Hematopoietic multipotent progenitor cell treated with erythropoietin and hydrocortisone succinate and interleukin-3 and kit ligand, for 17 days (in vitro differentiated cells): ENCODE measurements at regions not wholly inside any gene's neighbourhood (a gene's known extent, or its start where the extent isn't known, plus 50 kb on each side); places are given as distances from the start of the nearest gene placed in this dataset.
"Not testable (repeated sequence)": the region's sequence is repeated elsewhere in the genome, so short reads cannot be mapped to it uniquely, and the experiment has no call there.

ENCODE experiments used
- DNase-seq: peaks from one replicate; pipeline ENCODE4 v3.0.0-alpha.2; 2015; ENCODE audit warnings: low spot score

- DNase-seq: not testable (repeated sequence)
Observed at GRCh38 chr1:146510248-146510983, 281.6 kb upstream of the NOTCH2NLA start.

- not testable (repeated sequence) for DNase-seq
Observed at GRCh38 chr1:146504121-146504520, 275.3 kb upstream of the NOTCH2NLA start.

- not testable (repeated sequence) for DNase-seq
Observed at GRCh38 chr1:146487555-146487954, 258.7 kb upstream of the NOTCH2NLA start.

GRCh38 chr1:146487155-146487554 lies 258.3 kb upstream of the NOTCH2NLA start:
- not testable (repeated sequence) for DNase-seq

- DNase-seq: not testable (repeated sequence)
Observed at GRCh38 chr1:146486300-146487014, 257.6 kb upstream of the NOTCH2NLA start.

- DNase-seq: not testable (repeated sequence)
Observed at GRCh38 chr1:146484195-146484594, 255.4 kb upstream of the NOTCH2NLA start.

GRCh38 chr1:146479188-146479587 lies 250.4 kb upstream of the NOTCH2NLA start:
- not testable (repeated sequence) for DNase-seq

- DNase-seq: not testable (repeated sequence)
Observed at GRCh38 chr1:146478125-146478720, 249.4 kb upstream of the NOTCH2NLA start.

- not testable (repeated sequence) for DNase-seq
Observed at GRCh38 chr1:146475086-146475485, 246.3 kb upstream of the NOTCH2NLA start.

GRCh38 chr1:146474216-146474615 lies 245.4 kb upstream of the NOTCH2NLA start:
- not testable (repeated sequence) for DNase-seq

- DNase-seq: not testable (repeated sequence)
Observed at GRCh38 chr1:146472192-146472861, 243.5 kb upstream of the NOTCH2NLA start.

- DNase-seq: not testable (repeated sequence)
Observed at GRCh38 chr1:146459939-146460338, 231.1 kb upstream of the NOTCH2NLA start.

GRCh38 chr1:146459308-146459707 lies 230.5 kb upstream of the NOTCH2NLA start:
- DNase-seq: not testable (repeated sequence)

GRCh38 chr1:146448877-146449246 lies 220.0 kb upstream of the NOTCH2NLA start:
- DNase-seq: not testable (repeated sequence)

GRCh38 chr1:146448212-146448876 lies 219.5 kb upstream of the NOTCH2NLA start:
- not testable (repeated sequence) for DNase-seq

- DNase-seq: peak; percentile 11
Observed at GRCh38 chr1:146443871-146444222, 215.0 kb upstream of the NOTCH2NLA start.

GRCh38 chr1:146443088-146443870 lies 214.5 kb upstream of the NOTCH2NLA start:
- DNase-seq: not testable (repeated sequence)

- not testable (repeated sequence) for DNase-seq
Observed at GRCh38 chr1:146438543-146438942, 209.7 kb upstream of the NOTCH2NLA start.

- DNase-seq: not testable (repeated sequence)
Observed at GRCh38 chr1:146416642-146417041, 187.8 kb upstream of the NOTCH2NLA start.

- not testable (repeated sequence) for DNase-seq
Observed at GRCh38 chr1:146415017-146415416, 186.2 kb upstream of the NOTCH2NLA start.

- DNase-seq: not testable (repeated sequence)
Observed at GRCh38 chr1:146413911-146414310, 185.1 kb upstream of the NOTCH2NLA start.
